Omental fat pad (tissue), 3 donors: ENCODE measurements at regions not wholly inside any gene's neighbourhood (a gene's known extent, or its start where the extent isn't known, plus 50 kb on each side); places are given as distances from the start of the nearest gene placed in this dataset.

Experiments used
- ATAC-seq: fragments of 150-250 bp; one replicate; pipeline ENCODE4 v1.9.1; 2016; ENCODE audit warnings: mild to moderate bottlenecking, moderate library complexity; ENCODE audit not compliant: low FRiP score
- DNase-seq: peaks from one replicate; pipeline ENCODE4 v3.0.0-alpha.2; 2019; ENCODE audit warnings: low spot score
- TF ChIP-seq, protein P1 (sequence below), 3 donors: fragments of 450-650 bp; IDR thresholded peaks; one replicate each; pipeline ENCODE4 v1.5.1; 2016 to 2017; ENCODE audit warnings: antibody characterized with exemption in 3 of 3, mild to moderate bottlenecking in 3 of 3, moderate library complexity in 2 of 3

GRCh38 chr7:41885748-41886147 lies 182.9 kb upstream of the INHBA start:
- no peak for DNase-seq
- ATAC-seq, result no peak
- TF ChIP-seq, protein P1, sequence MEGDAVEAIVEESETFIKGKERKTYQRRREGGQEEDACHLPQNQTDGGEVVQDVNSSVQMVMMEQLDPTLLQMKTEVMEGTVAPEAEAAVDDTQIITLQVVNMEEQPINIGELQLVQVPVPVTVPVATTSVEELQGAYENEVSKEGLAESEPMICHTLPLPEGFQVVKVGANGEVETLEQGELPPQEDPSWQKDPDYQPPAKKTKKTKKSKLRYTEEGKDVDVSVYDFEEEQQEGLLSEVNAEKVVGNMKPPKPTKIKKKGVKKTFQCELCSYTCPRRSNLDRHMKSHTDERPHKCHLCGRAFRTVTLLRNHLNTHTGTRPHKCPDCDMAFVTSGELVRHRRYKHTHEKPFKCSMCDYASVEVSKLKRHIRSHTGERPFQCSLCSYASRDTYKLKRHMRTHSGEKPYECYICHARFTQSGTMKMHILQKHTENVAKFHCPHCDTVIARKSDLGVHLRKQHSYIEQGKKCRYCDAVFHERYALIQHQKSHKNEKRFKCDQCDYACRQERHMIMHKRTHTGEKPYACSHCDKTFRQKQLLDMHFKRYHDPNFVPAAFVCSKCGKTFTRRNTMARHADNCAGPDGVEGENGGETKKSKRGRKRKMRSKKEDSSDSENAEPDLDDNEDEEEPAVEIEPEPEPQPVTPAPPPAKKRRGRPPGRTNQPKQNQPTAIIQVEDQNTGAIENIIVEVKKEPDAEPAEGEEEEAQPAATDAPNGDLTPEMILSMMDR (IDR thresholded peaks at IDR 0.05), result no peak

DNA sequence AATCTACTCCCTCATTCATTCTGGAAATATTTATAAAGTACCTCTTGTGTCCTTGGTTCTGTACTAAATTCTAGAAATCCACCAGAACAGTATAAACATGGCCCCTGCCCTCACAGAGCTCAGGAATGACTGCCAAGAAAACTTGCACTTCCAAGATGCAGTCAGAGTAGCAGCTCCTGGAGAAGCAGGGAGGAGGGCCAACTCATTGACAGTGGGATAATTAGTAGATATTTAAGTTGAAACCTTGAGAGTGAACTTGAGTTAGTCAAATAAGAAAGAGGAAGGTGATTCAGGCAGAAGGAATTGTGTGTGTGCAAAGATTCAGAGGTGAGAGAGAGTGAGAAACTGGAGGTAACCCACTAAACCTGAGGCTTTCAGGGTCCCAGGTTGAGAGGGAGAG lies 182.2 kb upstream of the INHBA start:
- DNase-seq (no peak), ATAC-seq (no peak)
- TF ChIP-seq, protein P1 (IDR thresholded peaks at IDR 0.05), result no peak

GRCh38 chr7:41882745-41883420 lies 180.0 kb upstream of the INHBA start:
- ATAC-seq (no peak), DNase-seq (no peak)
- TF ChIP-seq, protein P1 (IDR thresholded peaks at IDR 0.05), result no peak

- DNase-seq (no peak), ATAC-seq (no peak)
- TF ChIP-seq, protein P1 (IDR thresholded peaks at IDR 0.05), result no peak
Measured at GRCh38 chr7:41882256-41882655, 179.4 kb upstream of the INHBA start.

- TF ChIP-seq, protein P1 (IDR thresholded peaks at IDR 0.05), result no peak
- DNase-seq, result no peak
- ATAC-seq, result no peak
Measured at GRCh38 chr7:41881331-41882130, 178.6 kb upstream of the INHBA start.

- TF ChIP-seq, protein P1 (IDR thresholded peaks at IDR 0.05), result no peak
- DNase-seq (no peak), ATAC-seq (no peak)
Measured at GRCh38 chr7:41880107-41880506, 177.2 kb upstream of the INHBA start.

GRCh38 chr7:41879403-41879802 lies 176.5 kb upstream of the INHBA start:
- ATAC-seq (no peak), DNase-seq (no peak)
- TF ChIP-seq, protein P1 (IDR thresholded peaks at IDR 0.05), result no peak
